HG03442 (cell line): ENCODE measurements at regions not wholly inside any gene's neighbourhood (a gene's known extent, or its start where the extent isn't known, plus 50 kb on each side); places are given as distances from the start of the nearest gene placed in this dataset.
"Not testable (repeated sequence)": the region's sequence is repeated elsewhere in the genome, so short reads cannot be mapped to it uniquely, and the experiment has no call there.

ENCODE experiments used
- ATAC-seq: cut with Tn5 transposase; IDR thresholded peaks from one replicate; pipeline ENCODE4 v1.9.1; 2021; ENCODE audit warnings: mild to moderate bottlenecking, moderate library complexity; ENCODE audit not compliant: unreplicated experiment

DNA sequence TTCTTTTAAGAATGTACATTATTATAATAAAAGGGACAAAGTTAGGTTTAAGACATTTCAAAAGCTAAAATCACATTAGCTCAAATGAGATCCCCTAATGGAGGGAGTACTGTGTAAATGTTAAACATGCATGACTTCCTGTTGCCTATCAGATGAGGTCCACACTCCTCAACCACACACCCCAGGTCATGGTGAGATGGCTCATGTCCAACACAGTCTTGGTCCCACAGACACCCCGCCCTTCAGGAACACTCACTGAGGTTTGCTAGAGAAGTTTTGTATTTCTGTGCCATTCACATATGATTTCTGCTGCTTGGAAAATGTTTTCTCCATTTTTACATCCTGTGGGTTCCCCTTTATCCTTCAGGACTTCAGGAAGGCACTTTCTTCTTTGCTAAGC lies 491.0 kb downstream of the SOX11 start:
- ATAC-seq, result no peak

DNA sequence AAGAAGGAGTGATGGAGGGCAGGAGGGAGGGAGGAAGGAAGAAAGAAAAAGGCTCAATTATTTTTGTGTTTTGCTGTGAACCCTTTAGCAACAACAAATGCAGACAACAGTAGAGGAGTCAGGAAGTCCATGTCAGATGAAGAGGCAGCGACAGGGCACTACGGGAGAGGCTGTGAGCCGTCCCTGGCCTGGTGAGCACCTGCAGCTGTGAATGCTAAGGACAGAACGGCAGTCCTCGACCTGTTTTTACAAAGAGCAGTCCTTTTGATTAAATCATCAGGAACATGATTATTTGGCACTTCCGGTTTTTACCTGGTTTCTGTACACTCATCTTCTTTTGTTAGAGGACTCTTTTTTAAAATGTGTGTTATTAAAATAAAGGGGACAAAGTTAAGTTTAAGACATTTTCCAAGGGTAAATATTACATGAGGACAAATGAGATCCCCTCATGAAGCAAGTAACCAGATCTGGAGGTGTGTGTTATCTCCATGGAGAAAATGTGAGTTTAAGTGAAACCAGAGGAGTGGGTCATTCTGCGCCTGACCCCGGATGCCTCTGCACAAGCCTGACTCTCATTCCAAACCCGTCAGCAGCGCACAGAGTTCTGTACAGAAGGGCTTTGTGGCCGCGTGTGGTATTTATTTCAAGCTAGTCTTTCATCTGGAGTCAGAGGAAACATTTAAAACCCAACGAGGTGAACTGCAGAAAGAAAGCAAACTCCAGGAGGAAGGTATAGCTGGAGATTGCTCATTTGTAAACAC lies 492.5 kb downstream of the SOX11 start:
- ATAC-seq, result no peak

DNA sequence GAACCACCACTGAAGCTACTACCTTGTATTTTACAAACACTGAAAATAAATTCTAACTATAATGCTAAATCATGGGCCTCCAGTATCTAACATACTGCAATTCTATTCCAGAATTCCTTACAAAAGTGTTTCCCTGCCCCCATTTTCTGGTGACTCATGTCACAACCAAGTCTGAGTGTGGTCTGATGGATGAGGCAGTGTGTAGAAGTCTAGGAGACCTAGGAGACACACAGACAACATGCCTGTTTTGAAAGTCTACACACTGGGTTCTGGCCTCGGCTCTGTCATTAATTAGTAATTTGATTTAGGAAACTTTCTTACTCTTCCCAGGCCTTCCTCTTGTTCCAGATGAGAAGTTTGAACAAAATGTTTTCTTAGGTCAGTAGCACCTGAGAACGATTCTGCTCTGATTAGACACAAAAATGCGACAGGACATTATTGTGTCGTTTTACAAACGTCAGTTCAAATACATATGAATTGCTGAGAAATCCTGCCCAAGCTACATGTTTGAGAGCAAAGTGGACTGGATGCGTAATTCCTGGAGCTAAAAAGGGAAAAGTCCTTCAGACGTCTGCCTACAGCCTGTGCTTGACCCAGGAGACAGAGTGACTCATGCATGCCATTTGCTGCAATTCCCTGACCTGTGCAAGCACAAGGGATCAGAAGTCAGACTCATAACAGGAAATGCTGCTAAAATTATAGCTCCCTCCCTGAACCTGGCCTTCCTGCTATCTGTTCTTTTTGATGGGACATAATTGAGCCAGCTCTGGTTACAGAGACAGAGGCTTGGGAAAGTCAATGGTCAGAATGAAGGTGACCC lies 494.4 kb downstream of the SOX11 start:
- ATAC-seq, result no peak

DNA sequence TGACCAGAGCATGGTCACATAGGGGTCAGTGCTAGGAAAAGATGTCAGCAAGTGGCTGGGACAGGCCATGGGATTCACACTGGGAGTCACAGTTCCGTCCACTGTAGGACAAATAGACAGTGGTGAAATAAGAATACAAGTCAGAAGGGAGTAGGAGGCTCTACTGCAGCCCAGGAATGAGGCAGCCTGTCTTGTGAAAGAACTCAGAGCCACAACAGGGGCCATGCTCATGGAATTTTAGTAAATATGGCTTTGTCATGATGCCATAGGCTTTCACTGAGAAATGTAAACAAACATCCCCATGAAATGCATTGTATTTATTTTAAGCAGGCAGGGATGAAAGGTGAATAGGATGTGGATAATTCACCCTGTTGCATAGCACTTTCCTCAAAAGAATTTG lies 504.3 kb downstream of the SOX11 start:
- no peak for ATAC-seq

DNA sequence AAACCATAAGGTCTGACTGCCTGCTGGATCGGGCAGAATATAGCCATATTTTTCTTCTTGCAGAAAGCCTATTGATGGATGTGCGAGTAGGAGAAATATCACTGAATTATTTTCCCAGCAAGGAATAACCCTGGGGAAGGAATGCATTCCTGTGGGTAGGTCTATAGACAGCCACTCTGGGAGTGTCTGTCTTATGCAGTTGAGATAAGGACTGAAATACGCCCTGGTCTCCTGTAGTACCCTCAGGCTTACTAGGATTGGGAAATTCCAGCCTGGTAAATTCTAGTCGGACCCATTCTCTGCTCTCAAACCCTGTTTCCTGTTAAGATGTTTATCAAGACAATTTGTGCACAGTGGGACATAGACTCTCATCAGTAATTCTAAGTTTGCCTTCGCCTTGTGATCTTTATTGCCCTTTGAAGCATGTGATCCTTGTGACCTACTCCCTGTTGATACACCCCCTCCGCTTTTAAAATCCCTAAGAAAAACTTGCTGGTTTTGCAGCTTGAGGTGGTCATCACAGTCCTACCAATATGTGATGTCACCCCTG lies 506.3 kb downstream of the SOX11 start:
- ATAC-seq, result not testable (repeated sequence)

DNA sequence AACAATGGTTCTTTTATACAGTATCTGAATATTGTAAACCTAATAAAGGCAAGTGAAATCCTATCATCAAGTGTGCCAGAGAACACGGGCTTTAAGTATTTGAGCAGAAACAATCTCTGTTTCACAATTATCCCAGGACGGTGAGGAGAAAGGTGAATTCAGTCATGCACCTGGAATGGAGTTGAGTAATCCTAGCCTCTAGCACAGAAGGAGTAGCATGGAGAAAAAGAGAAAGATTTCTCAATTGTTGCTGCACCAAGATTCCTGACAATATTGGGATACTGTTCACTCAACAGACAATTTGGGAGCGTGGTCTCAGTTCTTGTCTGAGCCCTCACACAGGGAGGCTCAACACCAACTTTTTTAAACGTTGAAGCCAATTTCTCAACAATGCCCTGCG lies 510.6 kb downstream of the SOX11 start:
- ATAC-seq, result no peak

DNA sequence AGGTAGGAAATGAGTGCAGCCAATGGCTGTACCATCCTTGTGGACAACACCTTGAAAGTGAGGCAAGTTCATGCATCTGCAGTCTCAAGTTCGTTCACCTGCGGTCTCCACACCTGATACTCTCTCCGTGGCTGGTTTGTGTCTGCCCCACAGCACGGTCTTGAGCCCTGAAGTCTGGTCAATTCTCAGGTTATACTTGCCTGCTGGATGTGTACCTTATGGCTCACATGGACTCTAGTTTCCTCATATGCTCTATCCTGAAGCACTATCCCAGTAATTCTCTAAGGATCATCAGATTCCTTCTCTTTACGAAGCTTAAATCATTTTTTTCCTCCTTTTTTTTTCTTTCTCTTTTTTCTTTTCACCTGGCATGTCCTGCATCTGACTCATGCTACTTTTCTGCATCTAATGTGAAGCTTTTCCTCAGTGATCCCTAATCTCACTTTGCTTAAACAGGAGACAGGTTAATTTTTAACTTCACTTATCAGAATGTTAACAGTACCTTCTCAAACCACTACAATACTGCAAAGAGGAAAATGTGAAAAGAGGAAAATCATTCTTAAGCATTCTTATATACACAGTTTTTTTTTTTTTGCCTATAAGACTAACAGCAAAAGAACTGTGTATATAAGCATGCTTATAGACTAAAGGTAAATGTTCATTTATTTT lies 511.2 kb downstream of the SOX11 start:
- ATAC-seq, result no peak

DNA sequence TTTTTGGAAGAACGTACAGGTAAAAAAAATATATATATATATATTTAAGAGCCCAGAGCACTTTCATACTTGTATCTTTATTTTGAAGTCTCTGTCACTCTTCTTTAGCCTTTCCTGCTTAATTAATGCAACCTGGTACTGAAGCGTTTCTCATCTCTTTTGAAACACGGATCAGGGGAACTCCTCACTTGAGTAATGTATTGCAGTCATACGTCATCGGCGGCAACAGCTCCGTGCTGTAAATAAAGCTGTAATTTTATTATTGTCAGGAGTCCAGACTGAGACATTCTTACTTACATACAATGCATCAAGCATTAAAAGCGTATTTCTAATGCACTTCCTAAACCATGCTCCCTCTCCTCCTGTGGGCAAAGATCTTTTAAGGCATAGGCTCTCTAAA lies 514.7 kb downstream of the SOX11 start:
- ATAC-seq, result no peak

DNA sequence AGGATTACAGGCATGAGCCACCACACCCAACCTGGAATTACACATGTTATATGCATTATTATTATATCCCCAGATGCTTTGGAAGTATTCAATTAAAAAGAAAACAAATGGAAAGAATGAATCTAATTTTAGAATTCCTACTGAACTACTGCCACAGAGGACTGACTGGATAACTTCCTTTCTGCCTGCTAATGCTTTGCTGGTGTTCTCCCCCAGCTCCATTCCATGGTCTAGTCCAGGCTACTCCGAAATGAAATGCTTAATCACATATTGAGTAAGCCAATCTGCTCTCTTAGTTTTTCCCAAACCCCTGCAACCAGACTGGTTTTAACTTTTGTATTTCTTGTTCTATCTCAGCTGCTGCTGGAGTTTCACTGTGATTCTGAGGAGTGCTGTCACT lies 519.1 kb downstream of the SOX11 start:
- ATAC-seq, result no peak

DNA sequence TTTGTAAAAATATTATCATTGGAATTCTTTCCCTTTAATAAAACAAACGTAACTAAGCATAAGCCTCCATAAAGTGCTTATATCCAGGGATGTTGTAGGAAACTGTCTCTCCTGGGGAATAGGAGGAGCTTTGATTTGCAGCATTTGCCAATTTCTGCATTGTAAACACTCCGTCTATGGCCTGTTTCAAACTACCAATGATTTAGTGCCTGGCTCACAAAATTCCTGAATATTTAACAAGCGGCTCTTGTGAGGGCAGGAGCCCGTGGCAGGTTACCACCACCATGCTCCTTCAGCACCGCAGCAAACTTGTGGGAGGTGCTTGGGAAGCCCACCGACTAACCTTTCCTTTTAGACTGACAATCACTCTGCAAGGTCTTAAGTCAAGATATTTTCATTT lies 520.3 kb downstream of the SOX11 start:
- ATAC-seq, result no peak

DNA sequence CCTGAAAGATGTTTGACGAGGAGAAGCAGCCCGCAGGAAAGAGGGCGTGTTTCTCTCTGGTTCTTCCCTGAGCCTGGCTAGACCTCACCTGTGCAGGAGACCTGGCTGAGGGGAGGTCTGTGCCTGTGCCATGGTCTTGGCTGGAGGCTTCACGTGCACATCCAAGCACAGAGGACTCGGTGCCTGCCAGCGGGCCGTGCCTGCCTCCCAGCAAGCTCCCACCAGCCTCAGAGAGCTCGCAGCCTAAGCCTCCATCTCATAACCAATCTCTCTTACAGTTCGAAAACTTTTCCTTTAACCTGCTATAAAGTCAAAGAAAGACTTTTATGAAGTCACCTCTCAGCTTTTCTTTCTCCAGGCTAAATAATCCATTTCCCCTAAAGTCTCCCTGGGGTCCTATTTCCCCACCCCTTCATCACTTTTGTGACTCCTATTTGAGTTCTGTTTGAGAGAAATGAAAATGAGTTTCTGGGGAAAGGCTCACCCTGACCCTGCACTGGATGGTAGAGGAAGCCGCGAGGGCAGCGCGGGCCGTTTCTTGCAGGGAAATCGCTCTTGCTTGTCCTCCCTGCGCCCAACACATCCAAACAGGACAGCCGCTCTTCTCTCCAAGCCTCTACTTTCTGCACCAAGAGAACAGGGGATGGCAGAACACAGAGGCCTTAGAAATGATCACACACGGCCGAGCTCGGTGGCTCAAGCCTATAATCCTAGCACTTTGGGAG lies 521.0 kb downstream of the SOX11 start:
- ATAC-seq, result no peak

DNA sequence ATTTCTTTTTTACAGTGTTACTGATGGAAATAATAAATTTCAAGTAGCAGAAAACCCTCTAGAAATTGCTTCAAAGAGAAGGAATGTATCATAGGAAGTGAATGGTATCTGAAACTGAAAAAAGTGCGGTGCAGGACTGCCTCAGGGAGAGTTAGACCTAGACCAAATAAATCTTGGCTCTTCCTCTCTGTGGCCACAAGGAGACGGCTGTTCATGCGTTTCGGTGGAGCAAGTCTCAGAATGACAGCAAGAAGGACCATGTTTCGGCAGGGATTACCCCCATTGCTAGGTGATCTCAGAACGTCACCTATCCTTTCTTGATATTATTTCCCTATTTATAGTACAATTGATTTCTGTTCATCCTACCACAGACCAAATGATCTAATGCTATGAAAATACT lies 522.3 kb downstream of the SOX11 start:
- no peak for ATAC-seq

DNA sequence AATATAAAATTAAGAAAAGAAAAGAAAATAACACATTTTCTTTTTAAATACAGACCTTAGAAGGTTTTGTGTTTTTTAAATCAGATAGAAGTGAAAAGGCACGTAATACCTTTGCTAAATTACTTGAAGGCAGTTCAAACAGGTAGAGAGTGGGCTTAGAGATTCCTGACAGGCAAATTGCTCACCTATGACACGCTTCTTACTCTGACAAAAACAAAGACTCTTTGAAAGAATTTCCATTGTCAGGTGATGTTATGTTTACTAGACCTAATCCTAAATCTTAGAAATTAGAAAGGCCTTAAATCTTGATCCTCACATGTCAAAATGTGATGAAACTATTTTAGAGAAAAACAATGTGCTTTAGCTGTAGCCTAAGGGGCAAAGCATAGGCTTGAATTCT lies 522.9 kb downstream of the SOX11 start:
- ATAC-seq, result no peak

DNA sequence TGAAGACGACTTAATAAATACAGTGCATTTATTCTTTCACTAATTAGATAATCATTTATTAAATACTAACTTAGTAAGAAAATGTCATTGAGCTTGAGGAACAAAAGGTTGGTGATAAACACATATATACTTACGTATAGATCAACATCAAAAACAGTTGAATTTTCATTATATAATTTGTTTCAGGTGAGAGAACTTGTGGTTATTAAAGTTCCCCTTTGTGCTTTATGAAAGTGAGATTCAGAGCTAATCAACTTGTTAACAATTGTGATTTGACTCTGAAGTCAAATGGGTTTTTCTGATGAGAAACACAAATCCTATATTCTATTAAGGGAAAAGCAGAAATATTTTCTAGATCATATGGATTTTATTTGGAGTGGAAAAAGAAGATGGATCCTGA lies 524.0 kb downstream of the SOX11 start:
- no peak for ATAC-seq

DNA sequence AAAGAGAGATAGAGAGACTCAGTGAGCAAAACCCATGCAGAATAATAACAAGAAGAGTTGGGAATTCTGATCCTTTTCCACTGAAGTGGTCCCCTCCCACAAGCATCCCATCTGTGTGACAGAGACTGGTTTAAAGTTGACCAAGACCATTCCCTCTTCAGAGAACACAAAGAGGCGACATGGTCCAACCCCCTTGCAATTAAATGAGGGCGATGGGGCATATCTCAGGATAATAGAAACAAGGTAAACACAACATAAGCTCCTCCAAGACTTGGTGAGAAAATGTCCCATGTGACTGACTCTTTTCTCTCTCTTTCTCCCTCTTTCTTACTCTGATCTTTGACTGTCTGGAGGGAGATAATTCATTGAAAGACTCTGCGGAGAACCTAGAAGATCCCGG lies 526.7 kb downstream of the SOX11 start:
- no peak for ATAC-seq

DNA sequence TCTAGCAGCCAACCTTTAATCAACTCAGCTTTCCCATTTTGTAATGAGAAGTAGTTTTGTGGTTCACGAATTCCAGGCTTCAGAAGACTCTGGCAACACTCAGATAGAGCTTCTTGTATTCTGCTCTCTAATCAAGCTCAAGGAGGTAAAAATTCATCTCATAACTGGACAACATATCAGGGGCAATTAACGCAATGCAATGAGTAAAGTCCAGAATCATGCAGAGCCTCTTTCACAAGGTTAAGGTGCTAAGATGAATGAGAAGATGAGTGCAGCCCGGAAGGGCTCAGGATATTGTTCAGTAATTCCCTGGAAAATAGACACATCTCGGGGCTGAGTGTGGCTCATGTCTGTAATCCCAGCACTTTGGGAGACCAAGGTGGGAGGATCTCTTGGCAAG lies 527.7 kb downstream of the SOX11 start:
- ATAC-seq, result no peak

DNA sequence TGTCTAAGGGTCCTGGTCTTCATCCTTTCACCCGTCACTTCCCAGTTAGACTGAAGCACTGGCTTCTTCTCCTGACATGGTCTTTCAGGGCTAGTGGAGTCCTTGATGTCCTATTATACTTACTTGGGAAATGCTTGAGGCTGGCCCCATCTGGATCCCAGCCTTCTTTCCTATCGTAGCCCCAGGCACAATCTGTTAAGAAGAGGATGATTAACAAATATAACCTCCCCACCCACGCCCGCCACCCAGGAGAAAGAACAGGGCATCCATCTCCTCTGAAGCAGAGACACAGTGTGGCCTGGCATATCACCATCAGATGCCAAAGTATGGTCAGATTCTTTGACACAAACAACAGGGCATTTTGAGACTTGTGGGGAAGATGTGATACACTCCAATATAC lies 530.1 kb downstream of the SOX11 start:
- ATAC-seq, result no peak

DNA sequence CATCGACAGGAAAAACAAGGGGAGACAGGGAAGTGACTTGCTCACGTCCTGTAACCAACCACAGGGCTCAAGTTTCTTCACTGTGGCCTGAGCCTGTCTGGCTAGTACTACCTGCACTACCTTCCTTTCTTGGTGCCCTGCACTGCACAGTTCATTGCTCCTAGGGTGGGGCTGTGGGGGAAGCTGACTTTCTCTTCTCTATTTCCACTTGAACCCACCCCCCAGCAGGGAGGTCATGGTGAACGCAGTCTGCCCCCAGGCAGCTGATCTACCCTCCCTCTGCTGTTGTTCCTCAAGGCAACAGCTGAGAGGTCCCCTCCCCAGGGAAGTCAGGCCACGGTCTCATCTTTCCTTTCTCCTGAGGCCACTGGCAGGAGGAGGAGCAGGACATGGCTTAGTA lies 532.1 kb downstream of the SOX11 start:
- ATAC-seq, result no peak

DNA sequence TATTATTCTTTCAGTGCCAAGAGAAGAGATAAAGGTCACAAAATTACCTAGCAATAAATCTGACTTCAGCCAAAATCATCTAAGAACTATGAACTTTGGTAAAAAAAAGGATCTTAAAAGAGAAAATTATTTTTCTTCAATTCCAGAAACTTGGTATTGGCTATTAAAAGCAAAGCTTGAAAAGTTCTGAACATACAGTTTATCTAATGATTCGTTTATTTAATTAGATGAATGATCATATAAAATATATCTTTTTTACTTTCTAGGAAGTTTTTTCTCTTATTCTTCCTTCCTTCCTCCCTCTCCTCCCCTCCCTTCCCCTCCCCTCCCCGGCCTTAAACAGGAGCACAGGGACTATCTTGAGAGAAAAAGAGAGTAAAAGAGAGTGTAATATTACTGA lies 536.1 kb downstream of the SOX11 start:
- ATAC-seq, result no peak

DNA sequence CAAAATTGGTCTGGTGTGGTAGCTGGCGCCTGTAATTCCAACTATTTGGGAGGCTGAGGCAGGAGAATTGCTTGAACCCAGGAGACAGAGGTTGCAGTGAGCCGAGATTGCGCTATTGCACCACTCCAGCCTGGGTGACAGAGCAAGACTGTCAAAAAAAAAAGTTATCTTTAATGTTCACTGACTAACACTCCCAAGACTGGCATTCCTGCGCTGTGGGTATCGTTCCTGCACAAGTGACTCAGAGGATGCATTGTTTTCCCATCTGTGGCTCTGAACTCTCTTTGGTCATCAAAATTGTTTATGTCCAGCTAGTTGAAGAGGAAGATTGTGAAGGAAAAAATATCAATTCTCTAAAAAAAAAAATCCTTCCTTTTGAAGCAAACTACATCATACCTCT lies 539.0 kb downstream of the SOX11 start:
- no peak for ATAC-seq

DNA sequence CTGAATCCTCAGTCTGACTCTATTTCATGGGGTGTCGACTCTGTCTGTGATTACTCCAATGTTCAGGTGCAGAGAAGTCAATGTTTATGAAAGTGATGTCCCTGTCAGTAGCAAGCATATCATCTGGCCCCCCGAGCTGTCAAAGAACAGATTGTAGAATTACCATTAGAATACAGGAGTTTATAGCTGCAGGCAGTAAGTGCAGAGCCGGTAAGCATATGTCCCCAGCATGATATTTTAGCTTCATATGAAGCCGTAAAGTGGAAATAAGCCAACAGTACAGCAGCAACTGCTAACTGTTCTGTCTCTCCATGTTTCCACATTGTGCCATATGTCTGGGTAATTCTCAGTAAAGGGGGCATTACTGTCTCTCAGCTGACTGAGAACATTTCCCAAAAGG lies 541.8 kb downstream of the SOX11 start:
- no peak for ATAC-seq
